ENCODE measurements at regions not wholly inside any gene's neighbourhood (a gene's known extent, or its start where the extent isn't known, plus 50 kb on each side); places are given as distances from the start of the nearest gene placed in this dataset.

DNA sequence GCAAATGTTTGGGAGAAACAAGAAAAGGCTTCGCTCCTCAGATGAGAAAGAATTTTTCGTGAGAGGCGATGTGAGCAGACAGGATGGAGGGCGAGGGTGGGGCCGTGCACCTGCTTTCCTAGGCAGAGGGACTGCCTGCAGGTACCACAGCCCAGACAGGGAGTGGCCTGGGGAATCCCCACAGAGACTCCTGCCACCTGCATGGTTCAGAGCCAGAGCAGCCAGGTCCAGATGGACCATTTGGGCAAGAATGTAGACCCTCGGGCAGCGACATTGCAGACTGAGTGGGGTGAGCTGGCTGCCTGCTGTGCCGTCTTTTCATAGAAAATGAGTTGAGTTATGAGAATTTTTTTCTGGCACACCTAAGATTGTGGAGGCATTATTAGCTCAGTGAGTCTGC is 216.8 kb downstream of the SNX10 start:
- TF ChIP-seq POLR2A (IDR thresholded peaks at IDR 0.05; ENCODE audit: low read length): no peak
- no peak for TF ChIP-seq GATA1 (IDR thresholded peaks at IDR 0.05; ENCODE audit: low read depth, low read length)
